HG02798 (cell line): ENCODE measurements at regions not wholly inside any gene's neighbourhood (a gene's known extent, or its start where the extent isn't known, plus 50 kb on each side); places are given as distances from the start of the nearest gene placed in this dataset.
"Not testable (repeated sequence)": the region's sequence is repeated elsewhere in the genome, so short reads cannot be mapped to it uniquely, and the experiment has no call there.

Experiments used
- ATAC-seq: cut with Tn5 transposase; IDR thresholded peaks from one replicate; pipeline ENCODE4 v1.9.1; 2021; ENCODE audit warnings: mild to moderate bottlenecking; ENCODE audit not compliant: unreplicated experiment, poor library complexity

DNA sequence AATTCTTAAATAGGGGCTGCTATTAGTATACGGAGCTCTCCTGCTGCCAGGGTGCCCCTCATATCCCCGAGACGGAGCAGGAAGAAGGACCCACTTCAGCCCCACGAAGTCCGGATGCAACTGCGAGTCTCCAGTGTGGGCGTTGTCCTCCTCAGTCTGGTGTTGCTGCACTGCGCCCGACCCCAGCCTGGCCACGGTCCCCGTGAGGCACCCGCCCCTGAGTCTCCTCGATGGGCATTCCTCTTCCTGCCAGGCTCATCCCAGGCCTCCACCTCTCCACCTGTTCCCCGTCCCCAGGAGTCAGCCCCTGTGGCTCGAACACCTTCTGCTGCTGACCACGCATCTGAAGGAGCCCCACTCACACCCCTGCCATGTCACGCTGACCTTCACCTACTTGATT lies 68.1 kb upstream of the SFSWAP start:
- no peak for ATAC-seq

DNA sequence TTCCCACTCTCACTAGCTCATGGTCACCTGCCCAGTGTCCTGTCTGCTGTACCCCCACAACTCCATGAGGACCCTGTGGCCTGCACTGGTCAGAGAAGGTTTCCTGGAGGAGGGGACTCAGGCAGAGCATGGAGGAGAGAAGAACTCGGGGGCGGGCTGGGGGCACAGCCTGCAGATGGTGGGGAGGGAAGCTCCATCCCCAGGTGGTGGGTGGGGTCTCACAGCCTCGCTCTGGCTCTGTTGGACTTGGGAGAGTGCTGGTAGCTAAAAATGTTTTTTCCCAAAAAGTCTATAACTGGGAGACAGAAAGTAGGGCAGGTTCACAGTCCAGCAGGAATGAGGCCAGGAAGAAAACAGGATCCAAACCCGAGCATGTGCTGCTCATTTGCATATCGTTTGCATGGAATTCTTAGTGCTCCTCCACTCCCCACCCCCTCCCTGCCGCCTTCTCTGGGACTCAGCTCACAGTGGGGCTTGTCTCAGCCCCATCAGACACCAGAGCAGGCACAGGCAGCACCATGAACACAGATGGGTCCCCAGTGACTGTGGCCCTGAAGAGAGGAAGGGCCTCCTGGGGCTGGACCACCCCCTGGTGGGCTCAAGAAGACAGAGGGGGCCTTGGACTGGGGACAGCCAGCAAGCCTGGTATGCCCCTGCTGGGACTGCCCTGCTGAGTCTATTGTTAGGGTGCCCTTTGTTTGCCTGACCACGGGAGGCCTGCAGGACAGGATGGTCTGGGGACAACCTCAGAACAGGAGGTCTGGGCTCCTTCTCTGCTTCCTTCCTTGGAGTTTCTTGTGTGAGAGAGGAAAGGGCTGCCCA lies 67.0 kb upstream of the SFSWAP start:
- no peak for ATAC-seq

DNA sequence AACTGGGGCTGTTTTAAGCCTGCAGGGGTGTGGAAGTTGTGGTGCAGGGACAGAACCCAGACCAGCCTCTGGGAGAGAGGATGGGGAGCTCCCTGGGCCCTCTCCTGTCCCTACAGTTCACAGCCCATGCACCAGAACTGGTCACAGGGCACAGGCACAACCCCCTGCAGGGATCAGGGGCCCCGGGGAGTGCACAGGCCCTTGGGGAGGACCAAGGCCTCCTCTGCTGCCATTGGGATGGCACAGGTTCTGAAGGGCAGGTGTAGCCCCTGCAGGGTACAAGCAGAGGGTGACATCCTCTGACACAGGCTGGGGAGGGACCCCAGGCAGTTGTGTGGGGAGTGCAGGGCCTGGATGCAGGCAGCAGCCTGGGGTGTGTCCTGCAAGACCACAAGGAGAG lies 66.4 kb upstream of the SFSWAP start:
- ATAC-seq: no peak

DNA sequence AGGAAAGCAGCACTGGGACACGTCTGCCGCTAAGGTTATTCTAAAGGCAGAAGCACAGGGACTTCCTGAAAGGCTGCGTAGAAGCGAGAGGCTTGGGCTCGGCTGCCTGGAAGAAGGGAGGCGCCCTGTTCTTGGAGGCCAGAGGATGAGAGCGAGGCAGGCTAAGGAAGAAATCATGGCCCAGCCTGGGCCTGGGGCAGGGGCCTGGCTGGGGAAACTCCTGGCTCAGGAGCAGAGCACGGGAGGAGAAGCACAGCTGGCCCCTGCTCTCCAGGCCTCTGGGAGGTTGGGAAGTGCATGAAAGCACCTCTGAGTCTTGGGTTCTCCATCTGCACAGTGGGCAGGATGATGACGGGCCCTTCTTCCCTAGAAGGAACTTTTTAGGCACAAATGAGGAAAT lies 66.0 kb upstream of the SFSWAP start:
- not testable (repeated sequence) for ATAC-seq

DNA sequence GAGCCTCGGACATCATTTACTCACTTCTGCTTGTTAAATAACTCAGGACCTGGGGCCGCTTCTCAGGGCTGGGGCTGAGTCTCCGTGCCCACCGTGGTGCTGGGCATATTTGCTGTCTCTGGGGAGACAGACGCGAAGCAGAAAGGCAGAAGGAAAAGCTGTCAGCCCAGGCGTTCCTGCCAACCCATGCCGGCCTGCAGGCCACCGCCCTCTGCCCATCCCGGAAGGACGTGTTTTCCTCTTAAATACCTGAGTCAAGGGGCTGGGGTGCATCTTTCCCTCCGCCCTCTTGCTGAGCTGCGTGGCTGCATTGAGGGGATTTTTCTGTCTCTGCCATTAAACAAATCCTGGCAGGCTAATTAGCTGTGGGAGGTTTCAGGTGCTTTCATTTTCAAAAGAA lies 65.3 kb upstream of the SFSWAP start:
- ATAC-seq: not testable (repeated sequence)

DNA sequence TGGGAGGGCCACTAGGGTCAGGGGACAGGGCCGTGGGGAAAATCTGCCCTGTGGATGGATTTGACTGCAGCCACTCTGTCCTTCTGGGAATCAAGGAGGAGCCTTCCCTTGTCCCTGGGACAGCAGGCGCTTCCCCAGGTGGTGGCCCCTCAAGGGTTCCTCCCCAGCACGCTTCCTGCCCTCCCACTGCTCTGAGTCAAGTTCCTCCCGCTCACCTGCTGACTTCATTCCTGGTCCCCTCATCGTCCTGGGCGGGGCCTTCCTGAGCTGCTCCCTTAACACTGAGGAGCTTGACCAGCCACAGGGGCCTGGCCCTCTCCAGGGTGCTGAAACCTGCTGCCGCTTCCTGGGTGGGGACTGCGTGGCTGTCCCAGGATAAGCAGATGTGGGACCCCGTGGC lies 64.4 kb upstream of the SFSWAP start:
- ATAC-seq: not testable (repeated sequence)

DNA sequence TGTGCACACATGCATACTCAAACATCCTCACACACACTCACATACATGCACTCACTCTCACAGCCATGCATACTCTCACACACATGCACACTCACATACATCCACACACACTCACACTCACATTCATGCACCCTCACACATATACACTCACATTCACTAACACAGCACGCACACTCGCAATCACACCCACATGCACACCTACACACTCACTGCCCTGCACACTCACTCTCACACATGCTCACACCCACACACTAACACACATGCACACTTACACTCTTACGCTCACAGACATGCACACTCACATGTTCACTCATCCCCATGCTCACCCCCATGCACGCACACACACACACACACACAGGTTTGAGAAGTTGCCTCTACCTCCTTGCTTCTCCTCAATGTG lies 63.2 kb upstream of the SFSWAP start:
- ATAC-seq: no peak

DNA sequence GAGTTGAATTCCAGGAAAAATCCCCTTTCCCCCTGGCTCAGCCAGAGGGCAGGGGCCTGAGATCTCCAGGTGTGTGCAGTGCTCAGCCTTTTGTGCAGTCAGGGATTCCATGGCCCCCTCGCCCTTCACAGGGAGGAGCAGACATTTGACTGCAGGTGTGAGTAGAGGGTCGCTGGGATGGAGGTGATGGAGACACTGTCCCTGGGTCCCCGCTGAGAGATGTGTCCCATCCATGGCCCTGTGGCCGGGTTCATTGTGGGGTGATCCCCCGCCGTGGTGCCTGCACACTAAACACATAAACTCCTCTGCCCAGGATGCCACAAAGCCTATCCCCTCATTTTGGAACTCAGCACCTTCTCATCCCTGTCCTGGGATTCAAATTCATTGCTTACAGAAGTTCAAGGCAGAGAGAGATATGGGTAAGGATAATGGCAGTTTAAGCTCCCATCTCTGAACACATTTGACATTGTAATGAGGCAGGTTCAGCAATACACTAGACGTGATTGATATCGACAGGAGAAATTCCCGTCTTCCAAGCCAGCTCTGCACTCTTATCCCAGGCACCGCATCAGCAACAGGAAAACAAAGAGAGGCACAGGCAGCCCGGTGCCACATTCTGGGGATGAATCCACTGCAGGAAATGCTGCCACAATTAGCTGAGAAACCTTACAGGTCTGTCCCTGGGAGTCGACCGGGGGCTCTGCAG lies 55.3 kb upstream of the SFSWAP start:
- ATAC-seq: not testable (repeated sequence)

DNA sequence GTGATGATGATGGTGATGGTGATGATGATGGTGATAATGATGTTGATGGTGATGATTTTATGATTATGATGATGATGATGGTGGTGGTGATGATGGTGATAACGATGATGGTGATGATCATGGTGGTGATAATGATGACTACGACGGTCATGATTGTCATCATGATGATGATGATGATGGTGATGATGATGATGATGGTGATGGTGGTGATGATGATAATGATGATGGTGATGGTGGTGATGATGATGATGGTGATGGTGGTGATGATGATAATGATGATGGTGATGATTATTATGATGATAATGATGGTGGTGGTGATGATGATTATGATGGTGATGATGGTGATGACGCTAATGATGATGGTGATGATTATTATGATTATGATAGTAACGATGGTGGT lies 54.1 kb upstream of the SFSWAP start:
- not testable (repeated sequence) for ATAC-seq

DNA sequence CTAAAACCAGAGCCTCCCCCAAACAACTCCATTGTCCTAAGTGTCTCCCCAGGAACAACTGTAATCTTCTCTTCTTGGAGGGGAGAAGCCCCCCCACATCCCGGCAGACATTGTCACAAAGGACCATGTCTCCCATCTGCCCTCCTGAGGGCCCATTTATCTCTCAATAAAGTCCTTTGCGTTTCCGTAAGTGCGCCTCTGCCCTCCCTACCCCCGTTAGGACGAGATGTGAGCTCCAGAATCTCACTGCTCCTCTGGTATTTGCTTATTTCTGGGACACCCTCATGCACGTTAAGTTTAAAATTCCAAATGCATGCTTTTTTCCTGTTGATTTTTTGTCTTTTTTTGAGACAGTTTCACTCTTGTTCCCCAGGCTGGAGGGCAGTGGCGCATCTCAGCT lies 52.3 kb upstream of the SFSWAP start:
- not testable (repeated sequence) for ATAC-seq

DNA sequence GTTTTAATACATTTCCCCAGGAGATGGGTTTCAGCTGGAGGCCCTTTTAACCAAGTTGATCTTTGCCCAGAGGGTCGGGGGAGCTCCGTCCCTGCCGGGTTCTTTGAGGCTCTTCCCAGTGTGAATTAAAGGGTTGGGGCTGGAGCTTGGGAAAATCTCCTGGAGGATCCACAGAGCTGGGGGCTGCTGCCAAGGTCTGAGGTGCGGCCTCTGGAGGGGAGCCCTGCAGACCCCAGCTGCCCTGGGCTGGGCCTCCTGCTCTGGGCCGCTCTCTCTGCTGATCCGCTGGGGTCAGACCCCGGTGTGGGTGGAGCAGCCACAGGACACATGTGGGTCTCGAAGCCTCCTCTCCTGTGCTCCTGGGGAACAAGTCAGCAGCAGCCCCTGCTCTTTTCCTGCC lies 51.4 kb upstream of the SFSWAP start:
- ATAC-seq: not testable (repeated sequence)

DNA sequence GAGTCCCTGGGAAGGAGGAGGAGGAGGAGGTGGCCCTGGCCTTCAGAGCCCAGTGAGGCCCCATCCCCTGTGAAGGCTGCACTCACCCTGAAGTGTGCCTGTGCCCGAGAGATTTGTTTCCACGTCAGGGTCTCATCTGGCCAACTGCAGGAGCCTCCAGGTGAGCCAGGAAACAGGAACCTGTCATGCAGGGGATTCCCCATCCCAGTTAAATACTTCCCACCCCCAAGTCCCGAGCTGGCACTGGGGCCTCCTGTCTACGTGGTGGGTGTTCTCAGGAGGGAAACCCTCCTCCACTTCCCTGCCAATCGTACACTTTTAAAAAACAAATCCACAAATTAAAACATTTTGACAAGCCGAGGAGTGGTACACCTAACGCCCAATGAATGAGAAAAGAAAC lies 50.9 kb upstream of the SFSWAP start:
- ATAC-seq: not testable (repeated sequence)

DNA sequence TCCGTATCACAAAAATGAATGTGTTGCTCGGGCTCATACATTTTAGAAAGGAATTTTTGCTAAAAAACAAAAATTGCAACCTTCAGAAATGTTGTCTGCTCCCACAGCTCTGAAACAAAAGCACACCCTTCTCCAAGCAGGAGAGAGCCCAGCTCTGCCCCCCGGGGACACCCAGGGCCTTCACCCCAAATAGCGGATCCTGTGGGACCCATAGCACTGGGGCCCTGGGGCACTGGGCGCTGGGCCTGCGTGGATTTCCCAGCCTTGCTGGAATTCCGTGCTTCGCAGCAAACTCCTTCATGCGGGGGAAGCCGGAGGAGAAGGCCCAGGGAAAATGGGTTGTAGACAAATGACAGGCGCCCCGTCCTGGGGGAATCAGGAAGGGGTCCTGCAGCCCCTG lies 50.5 kb upstream of the SFSWAP start:
- not testable (repeated sequence) for ATAC-seq
